Adrenal gland (tissue), 5 donors: ENCODE measurements at regions not wholly inside any gene's neighbourhood (a gene's known extent, or its start where the extent isn't known, plus 50 kb on each side); places are given as distances from the start of the nearest gene placed in this dataset.

Source experiments
- POLR2A ChIP-seq, 2 donors: fragments of 450-650 bp; IDR thresholded peaks; one replicate each; pipeline ENCODE4 v1.6.1; 2017; ENCODE audit warnings: antibody characterized with exemption in 2 of 2, mild to moderate bottlenecking in 2 of 2, moderate library complexity in 1 of 2
- TF ChIP-seq, protein P1 (sequence below), 6 experiments: fragments of 450-650 bp in 4 of 6; fragments of 200-600 bp in 2 of 6; sonication (generic) in 1 of 6; IDR thresholded peaks; 1 replicate in 5 of 6; 2 replicates in 1 of 6; pipeline versions ENCODE4 v1.5.1 to v1.8.0; 2016 to 2021; ENCODE audit warnings: antibody characterized with exemption in 6 of 6, mild to moderate bottlenecking in 2 of 6, moderate library complexity in 1 of 6
- donor health status: DM: no; HTN: no; CAD: no.

DNA sequence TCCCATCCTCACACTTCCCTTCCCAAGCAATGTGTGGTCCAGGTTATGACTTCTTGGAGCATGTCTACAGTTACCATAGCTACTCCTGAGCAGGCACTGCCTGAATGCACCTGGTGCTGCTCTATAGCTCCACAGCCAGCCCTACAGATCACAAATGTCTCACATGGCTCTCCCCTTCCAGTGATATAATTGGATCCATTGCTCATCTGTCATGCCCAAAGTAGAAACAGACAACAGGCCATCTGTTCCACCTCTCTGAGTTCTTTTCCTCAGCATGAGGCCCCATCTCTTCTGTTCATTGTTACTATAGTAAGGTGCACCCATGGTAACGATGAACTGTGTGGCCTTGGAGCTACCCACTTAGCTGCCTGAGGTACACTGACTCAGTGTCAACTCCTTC is 320.3 kb upstream of the ZC3H12C start:
- TF ChIP-seq, protein P1, sequence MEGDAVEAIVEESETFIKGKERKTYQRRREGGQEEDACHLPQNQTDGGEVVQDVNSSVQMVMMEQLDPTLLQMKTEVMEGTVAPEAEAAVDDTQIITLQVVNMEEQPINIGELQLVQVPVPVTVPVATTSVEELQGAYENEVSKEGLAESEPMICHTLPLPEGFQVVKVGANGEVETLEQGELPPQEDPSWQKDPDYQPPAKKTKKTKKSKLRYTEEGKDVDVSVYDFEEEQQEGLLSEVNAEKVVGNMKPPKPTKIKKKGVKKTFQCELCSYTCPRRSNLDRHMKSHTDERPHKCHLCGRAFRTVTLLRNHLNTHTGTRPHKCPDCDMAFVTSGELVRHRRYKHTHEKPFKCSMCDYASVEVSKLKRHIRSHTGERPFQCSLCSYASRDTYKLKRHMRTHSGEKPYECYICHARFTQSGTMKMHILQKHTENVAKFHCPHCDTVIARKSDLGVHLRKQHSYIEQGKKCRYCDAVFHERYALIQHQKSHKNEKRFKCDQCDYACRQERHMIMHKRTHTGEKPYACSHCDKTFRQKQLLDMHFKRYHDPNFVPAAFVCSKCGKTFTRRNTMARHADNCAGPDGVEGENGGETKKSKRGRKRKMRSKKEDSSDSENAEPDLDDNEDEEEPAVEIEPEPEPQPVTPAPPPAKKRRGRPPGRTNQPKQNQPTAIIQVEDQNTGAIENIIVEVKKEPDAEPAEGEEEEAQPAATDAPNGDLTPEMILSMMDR (IDR thresholded peaks at IDR 0.05) = no peak
- TF ChIP-seq POLR2A (IDR thresholded peaks at IDR 0.05) = no peak
